ENCODE measurements at regions not wholly inside any gene's neighbourhood (a gene's known extent, or its start where the extent isn't known, plus 50 kb on each side); places are given as distances from the start of the nearest gene placed in this dataset.

DNA sequence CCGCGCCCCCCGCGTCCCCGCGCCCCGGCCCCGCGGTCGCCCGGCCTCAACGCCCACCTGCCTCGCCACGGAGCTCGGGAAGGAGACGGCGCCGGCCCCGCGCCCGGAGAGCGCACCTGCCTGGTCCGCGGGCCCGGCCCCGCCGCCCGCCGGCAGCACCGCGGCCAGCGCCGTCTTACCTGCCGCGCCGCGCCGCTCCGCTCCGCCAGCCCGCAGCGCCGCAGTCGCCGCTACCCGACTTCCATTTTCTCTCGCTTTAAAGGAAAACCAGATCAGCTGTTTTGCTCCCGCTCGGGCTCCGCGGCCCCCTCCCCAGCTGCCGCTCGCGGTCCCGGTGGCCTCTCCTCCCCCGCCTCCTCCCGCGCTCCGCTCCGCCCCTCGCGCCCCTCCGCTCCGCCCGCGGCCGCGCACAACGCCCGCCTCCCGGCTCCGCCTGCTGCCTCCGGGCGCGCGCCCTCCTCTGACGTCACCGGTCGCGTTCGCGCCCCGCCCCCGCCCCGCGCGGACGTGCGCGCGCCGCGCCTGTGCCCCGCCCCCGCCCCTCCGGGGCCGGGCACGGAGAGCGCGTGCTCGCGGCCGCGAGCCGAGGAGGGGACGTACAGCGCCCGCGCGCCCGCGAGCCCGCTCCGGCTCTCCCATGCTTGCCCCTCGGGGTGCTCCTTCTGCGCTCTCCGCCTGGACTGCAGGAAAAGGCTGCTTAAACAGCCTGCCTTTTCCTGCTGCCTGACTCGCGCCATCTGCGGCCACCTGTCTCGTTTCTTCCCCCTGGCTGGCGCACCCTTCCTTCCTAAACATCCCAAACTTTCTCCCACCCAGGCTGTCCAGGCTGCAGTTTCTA, 159.8 kb upstream of the CHRNA7 start, which contains the start of gene OTUD7A (continued):
- TF ChIP-seq ZNF780A (CRISPR knock-in tag; IDR thresholded peaks at IDR 0.05): peak; percentile 99
- peak; percentile 66 for TF ChIP-seq HNRNPLL (IDR thresholded peaks at IDR 0.05; ENCODE audit: low read depth, low read length, poor library complexity, severe bottlenecking)
- peak; percentile 33; the same call in 1 of the 2 replicates for TF ChIP-seq HOXA3 (CRISPR knock-in tag; IDR thresholded peaks at IDR 0.05)
- TF ChIP-seq SP5 (CRISPR knock-in tag; IDR thresholded peaks at IDR 0.05; ENCODE audit: borderline replicate concordance, low read depth): peak; percentile 37; the same call in 1 of the 2 replicates
- peak; percentile 63 for TF ChIP-seq PHF8 (CRISPR knock-in tag; IDR thresholded peaks at IDR 0.05)

DNA sequence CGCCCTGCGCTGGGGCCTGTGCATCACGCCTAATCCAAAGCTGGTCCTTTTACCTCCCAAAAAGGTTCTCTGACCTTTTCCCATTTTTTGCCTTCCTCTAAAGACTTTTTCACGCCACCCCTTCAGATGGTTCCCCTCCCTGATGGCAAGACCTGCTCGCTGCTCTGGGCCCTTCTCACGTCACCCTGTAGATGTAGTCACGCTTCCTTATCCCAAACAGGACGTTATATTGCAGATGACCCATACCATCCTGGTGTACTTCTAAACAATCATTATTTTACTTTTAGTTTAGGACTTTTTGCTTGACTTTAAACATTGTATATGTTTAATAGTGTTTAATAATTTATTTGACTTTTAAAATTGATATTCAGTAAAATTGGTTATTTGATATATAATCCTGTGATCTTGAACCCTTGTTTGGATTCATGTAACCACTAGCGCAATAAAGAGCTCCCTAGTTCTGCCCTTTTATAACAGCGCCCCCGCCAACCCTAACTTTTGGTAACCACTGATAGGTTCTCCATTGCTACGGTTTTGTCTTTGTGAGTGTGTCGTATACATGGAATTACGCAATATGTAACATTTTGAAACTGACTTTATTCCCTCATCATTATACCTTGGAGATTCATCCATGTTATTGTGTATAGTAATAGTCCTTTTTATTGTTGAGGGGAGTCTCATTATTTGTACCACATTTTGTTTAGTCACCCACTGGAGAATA, 159.0 kb upstream of the CHRNA7 start:
- Histone ChIP-seq H3K27me3 (ENCODE audit: control insufficient read depth in 1 of 2, insufficient read depth in 2 of 2, low read length in 2 of 2) (peaks cover 1 to 16% of the 10 kb centered on the region in 2 experiments; a peak in 3 of 5 replicates), H3K79me2 (ENCODE audit: insufficient read depth, low read length) (no peaks in the 10 kb centered on the region), H3K9me3 (ENCODE audit: low read length) (no peaks in the 10 kb centered on the region), H3K4me3 (replicated peaks in 1 of 3; ENCODE audit: insufficient read depth in 1 of 3, low read depth in 2 of 3, low read length in 3 of 3) (peak overlapping the region; percentile 69 to 77 (median 77)), H3K27ac (ENCODE audit: extremely low read length, insufficient read depth, low read length) (no peak overlapping the region), H3K9ac (ENCODE audit: insufficient read depth, low read depth, low read length) (no peak overlapping the region), H4K20me1 (ENCODE audit: insufficient read depth, low read length) (no peaks in the 10 kb centered on the region), H2AFZ (ENCODE audit: low read length) (peak overlapping the region; percentile 86), H3K4me2 (ENCODE audit: low read depth, low read length) (peak overlapping the region; percentile 95), H3K36me3 (replicated peaks in 1 of 2; ENCODE audit: control insufficient read depth in 1 of 2, insufficient read depth in 2 of 2, low read length in 2 of 2) (no peaks in the 10 kb centered on the region), H3K4me1 (ENCODE audit: insufficient read depth, low read length) (no peaks in the 10 kb centered on the region; the same call in 1 of the 2 replicates)
- intact Hi-C loops (cut with micrococcal nuclease; ENCODE audit: unreplicated experiment) (no loop called here), in situ Hi-C loops (cut with HindIII; ENCODE audit: extremely low pct_ligation_motif_present, low pct_unique_long_range_greater_than_20kb) (no loop called here)
- ChIA-PET POLR2A (no interaction called here), CTCF (ENCODE audit: low intra/inter-chr PET ratio, low total read pairs) (no interaction called here)
- no TSS peak for BruUV-seq (replicated peaks)
- no peak for FAIRE-seq
- 43% methylated on average over 14 of the region's 14 CpGs for WGBS (ENCODE audit: low lambda C conversion rate)
- no peak for DNase-seq (ENCODE audit: low spot score)
- peak; percentile 52 for ATAC-seq
- TF ChIP-seq PAWR (CRISPR knock-in tag; IDR thresholded peaks at IDR 0.05; ENCODE audit: borderline replicate concordance) (no peak), HDAC1 (CRISPR knock-in tag; IDR thresholded peaks at IDR 0.05) (no peak), ZFP36 (IDR thresholded peaks at IDR 0.05; ENCODE audit: borderline replicate concordance, low read depth, low read length, partially characterized antibody) (no peak), CEBPB (IDR thresholded peaks at IDR 0.05; ENCODE audit: borderline replicate concordance, low read depth, low read length) (peak; percentile 90), HNRNPH1 (optimal IDR thresholded peaks at IDR 0.05; ENCODE audit: low read depth, low read length) (no peak), KLF13 (CRISPR knock-in tag; IDR thresholded peaks at IDR 0.05) (no peak), KLF12 (CRISPR knock-in tag; IDR thresholded peaks at IDR 0.05; ENCODE audit: borderline replicate concordance) (no peak), ZNF776 (CRISPR knock-in tag; IDR thresholded peaks at IDR 0.05) (no peak), NR2F6 (IDR thresholded peaks at IDR 0.05) (no peak), NR2F6 (CRISPR knock-in tag; IDR thresholded peaks at IDR 0.05) (no peak), ZFP36L1 (CRISPR knock-in tag; IDR thresholded peaks at IDR 0.05) (no peak), GABPB1 (CRISPR knock-in tag; IDR thresholded peaks at IDR 0.05) (no peak), TBX3 (IDR thresholded peaks at IDR 0.05; ENCODE audit: borderline replicate concordance) (no peak), PCBP1 (IDR thresholded peaks at IDR 0.05; ENCODE audit: borderline replicate concordance, low read depth, low read length) (no peak), ZNF781 (CRISPR knock-in tag; IDR thresholded peaks at IDR 0.05; ENCODE audit: borderline replicate concordance, not compliant biosample characterization) (no peak), HOXA7 (CRISPR knock-in tag; IDR thresholded peaks at IDR 0.05) (no peak), MEIS1 (CRISPR knock-in tag; IDR thresholded peaks at IDR 0.05; ENCODE audit: borderline replicate concordance) (no peak), CEBPG (CRISPR knock-in tag; IDR thresholded peaks at IDR 0.05) (peak; percentile 17; the same call in 1 of the 2 replicates)
- TF ChIP-seq, protein P1, sequence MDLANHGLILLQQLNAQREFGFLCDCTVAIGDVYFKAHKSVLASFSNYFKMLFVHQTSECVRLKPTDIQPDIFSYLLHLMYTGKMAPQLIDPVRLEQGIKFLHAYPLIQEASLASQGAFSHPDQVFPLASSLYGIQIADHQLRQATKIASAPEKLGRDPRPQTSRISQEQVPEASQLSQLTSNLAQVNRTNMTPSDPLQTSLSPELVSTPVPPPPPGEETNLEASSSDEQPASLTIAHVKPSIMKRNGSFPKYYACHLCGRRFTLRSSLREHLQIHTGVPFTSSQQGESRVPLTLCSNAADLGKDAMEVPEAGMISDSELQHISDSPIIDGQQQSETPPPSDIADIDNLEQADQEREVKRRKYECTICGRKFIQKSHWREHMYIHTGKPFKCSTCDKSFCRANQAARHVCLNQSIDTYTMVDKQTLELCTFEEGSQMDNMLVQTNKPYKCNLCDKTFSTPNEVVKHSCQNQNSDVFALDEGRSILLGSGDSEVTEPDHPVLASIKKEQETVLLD (CRISPR knock-in tag; IDR thresholded peaks at IDR 0.05; ENCODE audit: low read depth): no peak

All from HepG2 (cell line).